HCEC 1CT (cell line): ENCODE measurements at regions not wholly inside any gene's neighbourhood (a gene's known extent, or its start where the extent isn't known, plus 50 kb on each side); places are given as distances from the start of the nearest gene placed in this dataset.

Experiments used
- DNase-seq: peaks from one replicate; pipeline ENCODE4 v3.0.0-alpha.2; 2017

DNA sequence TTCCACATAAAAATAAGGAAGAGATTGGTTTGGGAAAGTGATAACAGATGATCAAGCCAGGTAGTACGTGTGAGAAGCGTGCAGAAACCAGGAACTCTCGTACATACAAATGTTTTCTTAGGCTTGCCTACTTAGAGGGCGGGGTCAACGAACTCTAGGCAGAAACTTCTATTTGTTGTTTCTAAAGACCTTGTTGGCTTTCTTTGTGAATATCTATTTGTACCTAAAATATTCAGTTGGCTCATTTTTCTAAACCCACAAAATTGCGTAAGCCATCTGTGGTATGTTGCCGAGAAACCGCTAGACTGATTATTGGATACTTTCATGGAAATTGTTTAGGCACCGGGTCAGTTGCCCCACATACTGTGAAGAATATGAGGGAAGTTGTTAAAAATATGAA lies 458.5 kb downstream of the MAT2B start:
- DNase-seq, result no peak

DNA sequence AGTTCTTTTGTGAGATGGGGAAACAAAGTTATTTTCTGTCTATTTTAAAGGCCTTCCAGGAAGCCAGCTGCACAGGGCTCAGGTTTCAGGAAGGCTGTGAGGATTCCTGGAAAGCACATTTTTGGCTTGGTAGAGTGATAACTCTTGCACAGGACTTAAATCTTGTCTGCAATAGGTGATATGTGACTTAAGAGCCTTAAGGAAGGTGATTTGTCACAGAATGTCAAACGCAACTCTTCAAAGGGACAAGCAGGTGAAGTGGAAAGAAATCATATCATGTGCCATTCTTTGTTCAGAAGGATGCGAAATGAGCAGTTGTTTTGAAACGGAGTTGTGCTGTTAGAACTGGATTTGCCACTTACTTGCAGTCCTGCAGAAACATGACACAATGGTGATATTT lies 459.3 kb downstream of the MAT2B start:
- no peak for DNase-seq

DNA sequence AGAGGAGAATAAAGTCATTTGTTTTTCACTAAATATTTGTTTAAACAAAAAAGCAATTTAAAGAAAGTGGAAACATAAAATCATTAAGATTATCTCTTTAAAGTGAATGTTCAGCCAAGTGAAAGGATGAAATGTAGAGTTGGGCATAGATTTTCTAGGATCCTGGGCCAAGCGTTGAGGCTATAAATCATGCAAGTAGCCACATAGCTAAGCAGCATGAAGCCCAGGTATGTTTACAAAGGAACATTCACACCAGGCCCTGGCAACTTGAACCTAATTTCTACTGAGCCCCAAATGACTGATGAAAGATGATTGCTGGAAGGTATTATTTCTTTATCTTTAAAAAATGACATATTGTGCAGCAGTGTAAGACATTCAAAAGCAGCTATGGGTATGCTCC lies 461.8 kb downstream of the MAT2B start:
- no peak for DNase-seq

DNA sequence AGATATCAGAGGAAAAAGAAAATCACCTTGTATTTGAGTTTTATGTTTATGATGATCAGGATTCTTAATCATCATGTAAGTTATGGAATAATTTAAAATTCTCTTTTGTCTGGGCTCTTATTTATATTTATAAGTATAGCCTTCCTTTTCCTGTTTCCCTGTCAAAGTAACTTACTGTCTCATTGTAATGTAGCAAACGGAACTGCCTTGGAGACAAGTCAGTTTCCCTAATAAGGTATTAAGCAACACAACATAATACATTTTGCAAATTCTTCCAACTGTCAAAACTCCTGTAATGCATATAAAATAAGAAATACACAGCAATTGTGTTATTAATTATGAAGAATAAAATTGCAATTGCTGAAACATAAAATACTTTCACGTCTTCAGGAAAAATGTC lies 463.2 kb downstream of the MAT2B start:
- DNase-seq, result no peak

DNA sequence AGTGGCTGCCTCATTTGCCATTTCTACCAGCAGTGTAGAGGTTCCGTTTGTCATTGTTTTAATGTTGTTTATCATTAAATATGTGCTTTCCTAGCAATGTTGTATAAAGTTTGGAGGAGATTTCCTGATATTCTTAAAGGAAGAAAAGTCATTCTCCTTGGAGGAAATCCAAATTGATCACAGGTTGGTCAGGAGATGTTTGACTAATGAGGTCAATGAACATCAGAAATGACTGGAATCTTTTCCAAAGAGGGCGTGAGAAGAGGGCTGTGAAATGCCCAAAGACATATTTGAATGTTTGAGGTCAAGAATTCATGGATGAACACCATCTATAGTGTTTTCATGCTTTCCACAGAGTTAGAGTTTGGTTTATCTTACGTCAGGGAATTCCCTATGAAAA lies 471.3 kb downstream of the MAT2B start:
- DNase-seq, result peak; percentile 13

DNA sequence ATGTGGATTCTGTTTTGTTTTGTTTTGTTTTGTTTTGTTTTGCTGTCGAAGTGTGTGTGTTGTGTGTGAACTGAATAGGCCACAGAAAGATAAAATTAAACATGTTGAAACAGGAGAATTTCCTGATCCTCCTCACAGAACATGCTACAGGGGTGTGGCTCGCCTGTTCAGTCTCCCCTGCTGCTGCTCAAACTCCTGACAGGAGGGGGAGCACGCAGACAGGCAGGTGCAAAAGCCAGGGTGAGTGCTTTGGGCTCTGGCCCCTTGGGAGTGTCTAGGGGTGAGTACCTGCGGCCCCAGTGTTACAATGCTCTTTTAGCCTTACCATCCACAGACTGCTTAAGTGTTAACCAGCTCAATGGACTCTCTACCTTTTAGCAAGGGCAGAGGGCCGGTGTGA lies 473.5 kb downstream of the MAT2B start:
- DNase-seq, result no peak

DNA sequence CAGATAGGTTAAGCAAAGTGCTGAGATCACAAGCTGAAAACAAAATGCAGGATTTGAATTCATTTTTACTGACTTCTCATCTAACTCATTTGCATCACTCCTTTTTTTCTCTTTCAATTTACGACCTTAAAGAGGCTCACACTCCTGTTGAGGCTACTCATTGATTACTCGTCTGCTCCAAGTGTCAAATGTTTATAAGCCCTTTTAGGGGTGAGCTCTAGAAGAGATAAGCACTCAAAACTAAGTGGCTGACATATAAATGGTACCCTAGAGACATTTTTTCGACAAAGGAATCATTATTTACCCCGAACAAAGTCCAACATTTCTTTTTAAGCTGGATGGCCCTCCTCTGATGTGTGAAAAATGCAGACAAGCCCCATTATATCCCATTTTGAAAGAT lies 483.1 kb downstream of the MAT2B start:
- DNase-seq, result no peak

DNA sequence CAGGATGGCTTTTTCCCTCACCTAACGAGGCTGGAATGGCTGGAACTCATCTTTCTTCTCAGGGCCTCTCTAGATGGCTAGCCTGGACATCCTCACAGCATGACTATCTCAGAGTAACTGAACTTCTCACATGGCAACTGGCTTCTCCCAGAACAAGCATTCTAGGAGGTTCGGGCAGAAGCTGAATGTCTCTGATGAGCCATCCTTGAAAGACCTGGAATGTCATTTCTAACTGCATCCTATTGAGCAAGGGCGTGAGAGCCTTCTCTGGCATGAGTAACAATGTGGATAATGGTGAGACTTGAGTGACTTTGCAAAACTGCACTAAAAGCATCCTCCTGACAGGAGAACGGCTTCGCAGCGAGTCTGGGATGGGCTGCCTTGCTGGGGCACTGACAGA lies 487.7 kb downstream of the MAT2B start:
- no peak for DNase-seq

DNA sequence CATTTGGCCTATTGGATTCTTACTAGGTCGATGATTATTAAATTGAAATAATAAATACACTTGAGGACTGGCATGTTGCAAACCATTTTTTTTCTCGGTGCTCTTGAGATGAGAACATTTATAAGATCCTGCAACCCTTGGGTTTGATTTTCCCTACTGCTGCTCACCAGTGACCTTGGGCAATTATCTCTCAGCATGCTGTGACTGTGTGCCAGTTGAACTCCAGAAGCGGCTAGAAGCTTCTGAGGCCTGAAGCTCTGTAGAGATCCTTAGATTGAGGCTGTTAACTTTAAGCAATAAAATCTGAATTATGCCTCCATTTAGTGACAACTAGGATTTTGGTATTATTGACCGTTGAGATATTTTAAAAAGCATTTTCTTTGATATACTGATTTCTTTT lies 489.8 kb downstream of the MAT2B start:
- DNase-seq, result no peak

DNA sequence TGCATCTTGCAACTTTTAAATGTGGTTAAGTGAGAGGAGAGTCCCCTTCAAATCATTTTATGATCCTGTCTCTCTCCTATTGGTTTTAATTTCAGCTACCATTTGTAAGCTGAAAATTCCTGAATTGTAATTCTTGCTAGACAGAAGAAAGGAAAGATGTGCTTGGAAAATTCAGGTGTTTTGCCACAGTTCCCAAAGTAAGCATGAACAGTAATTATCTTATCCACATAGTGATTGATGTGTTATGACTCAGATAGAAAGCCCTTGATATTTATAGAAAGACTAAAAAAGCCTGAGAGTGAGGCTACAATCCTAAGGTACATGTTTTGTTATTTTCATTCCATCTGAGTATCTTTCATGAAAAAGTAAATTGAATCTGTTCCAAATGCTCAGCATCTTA lies 492.5 kb downstream of the MAT2B start:
- DNase-seq, result no peak

DNA sequence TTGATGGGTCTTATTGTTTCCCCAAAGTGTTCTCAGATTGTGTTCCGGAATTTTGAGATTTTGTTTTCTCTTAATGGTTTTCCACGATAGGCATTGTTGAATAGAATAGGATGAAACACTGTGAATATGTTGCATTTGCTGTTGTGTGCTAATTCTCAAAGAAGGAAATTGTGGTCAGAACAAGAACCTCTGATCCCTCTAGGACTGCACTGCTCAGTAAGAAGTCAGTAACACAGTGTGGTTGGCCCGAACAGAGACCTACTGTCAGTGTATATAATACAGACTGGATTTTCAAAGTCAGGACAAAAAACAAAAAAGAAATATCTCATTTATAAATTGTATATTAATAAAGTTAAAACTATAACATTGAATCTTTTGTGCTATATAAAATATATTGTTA lies 494.8 kb downstream of the MAT2B start:
- DNase-seq, result no peak

DNA sequence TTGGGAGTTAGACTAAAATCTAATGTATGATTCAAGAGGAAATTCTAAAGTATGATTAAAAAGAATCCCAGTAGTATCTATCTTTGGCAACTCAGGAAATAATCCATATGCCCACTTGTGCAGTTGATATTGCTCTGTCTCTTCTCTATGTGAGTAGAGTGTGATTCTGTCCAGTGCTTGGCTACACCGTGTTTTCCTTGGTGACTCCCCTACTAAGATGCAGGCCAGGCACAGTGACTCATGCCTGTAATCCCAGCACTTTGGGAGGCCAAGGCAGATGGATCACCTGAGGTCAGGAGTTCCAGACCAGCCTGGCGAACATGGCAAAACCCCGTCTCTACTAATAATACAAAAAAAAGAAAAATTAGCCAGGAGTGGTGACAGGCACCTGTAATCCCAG lies 495.4 kb downstream of the MAT2B start:
- DNase-seq, result peak; percentile 30

DNA sequence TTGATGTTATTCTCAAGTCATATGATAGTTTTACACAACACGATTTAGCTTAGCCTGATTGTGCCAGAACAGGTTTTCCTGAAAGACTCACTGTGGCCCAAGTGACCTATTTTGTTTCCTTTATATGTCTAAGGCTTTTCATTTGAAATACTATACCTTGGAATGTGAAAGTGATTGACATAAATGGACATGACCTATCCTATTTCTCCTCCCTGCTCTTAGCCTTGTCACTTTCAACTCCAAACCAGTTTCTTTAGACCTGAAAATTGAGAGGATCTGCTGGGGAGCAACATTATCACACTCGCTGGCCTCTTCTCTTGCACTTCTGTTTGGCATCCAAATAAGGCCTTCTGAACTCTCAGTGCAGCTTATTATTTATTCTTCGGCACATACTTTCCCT lies 496.8 kb downstream of the MAT2B start:
- peak; percentile 28 for DNase-seq

DNA sequence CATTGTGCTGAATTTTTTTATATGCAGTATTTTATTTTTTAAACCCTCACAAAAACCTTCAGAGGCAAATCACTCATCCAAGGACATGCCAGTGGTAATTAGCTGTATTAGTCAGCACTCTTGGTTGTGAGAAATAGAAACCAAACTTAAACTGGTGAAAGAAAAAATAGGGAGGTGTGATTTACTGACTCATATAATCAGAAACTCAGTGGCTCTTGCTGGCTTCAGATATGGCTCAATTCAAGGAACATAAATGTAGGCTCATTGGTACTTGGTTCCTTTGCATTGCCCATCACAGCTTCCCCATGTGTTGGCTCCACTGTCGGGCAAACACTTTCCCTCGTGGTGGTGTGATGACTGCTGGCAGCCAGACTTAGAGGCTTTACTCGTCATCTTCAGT lies 497.2 kb downstream of the MAT2B start:
- peak; percentile 58 for DNase-seq

DNA sequence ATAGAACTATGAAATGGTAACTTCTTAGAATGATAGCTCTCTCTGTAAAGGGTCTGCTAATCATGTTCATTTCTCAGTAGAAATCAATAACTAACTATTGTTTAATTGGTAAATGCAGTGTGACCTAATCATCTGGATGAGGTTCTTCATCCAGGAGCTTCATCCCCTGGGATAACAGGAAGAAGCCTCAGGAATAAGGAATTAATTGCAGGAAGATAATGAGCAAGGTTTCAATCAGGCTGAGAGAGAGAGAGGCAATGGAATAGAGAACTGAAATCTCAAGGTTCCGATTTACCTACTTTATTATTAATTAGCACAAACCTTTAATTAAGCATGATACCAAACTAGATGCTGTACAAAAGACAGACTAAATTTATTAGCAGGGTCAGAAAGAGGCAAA lies 499.7 kb downstream of the MAT2B start:
- no peak for DNase-seq

DNA sequence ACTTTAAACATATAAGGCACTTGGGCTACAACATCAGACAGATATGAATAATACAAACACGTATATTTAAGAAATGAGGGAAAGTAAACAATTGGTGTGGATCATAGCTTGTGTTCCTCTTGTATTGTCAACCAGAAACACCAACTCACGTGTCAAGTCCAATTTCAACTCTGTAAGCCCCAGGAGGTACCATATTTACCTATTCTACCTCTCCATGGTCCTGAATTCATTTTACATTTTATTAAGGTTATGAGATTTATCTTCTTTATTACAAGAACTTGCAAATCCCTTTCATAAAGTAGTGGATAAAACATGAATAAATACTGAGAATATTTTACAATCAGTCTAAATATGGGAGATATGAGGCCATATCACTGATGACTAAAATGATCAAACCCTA lies 501.6 kb downstream of the MAT2B start:
- no peak for DNase-seq

DNA sequence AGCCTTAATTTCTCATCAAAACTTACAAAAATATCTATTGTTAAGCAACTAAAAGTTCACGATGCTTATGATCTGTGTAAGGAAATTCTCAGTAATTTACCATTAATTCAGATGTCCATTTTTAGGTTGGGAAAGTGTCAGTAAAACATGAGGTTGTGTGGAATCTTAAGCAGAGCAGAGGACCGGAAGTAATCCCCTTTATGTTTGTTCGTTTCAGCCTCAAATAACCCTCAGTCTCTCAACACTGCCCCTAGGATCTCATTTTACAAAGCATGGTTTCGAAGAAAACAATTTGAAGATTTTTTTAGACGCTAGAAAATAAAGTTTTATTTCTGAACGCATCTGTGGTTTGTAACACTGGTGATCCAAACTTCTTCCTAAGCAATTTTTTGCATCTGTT lies 504.2 kb downstream of the MAT2B start:
- no peak for DNase-seq

DNA sequence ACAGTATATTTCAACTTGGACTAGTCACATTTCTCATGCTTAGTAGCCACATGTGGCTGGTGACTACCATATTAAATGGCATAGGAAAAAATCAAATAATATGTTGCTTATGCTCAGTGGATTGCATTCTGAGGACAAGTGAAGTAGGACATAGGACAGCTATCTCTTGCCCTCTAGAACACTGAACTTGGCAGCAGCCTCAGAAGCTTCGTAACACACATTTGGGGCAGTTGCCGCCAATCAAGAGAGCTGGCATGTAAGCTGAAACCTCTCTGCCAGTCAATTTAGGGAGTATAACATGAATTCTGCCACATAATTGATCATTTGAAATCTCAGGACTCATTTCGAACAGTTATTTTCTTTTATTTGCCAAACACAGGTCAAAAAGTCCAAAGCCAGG lies 505.5 kb downstream of the MAT2B start:
- DNase-seq, result no peak

DNA sequence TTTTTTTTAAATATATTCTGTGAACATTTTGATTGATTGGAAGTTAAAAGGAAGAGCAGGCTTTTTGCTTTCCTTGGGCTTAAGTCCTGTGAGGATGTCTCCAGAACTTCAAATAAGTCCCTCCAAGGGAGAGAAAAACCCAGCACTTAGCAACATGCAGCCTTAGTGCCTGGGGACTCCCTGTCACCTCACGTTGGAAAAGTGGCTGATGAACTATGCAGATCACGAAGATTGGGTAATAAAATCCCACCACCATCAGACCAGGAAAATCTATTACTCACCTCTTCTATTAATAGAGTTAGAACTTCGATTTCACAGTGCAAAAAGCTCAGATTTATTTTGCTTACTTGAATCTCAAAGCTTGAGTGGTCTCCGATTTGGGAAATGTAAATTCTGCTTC lies 507.0 kb downstream of the MAT2B start:
- peak; percentile 15 for DNase-seq

DNA sequence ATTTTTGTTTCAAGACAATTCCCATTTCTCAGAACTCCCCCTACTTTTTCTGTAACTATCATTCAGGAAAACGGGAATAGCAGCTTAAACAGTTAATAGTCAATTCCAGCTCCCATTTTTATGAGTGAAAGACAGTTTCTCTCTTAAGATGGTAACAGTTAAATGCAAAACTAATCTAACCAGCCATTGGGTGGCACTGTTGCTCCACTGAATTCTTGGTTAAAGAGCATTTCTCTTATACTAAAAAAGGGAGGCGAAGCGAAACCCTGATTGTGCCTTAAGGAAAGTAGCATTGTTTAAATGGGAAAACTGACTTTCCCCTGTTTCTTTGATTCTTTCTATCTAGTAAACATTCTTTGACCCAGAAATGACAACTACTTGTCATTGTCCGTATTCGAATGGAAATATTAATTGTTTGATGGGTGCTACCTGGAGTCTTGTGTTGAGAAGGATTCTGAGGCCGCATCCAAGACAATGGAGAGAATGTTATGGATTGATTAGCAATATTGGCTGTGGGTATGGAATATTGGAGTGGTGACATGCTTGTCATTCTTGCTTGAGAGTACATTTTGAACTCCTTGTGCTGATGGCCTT lies 507.8 kb downstream of the MAT2B start:
- peak; percentile 59 for DNase-seq

DNA sequence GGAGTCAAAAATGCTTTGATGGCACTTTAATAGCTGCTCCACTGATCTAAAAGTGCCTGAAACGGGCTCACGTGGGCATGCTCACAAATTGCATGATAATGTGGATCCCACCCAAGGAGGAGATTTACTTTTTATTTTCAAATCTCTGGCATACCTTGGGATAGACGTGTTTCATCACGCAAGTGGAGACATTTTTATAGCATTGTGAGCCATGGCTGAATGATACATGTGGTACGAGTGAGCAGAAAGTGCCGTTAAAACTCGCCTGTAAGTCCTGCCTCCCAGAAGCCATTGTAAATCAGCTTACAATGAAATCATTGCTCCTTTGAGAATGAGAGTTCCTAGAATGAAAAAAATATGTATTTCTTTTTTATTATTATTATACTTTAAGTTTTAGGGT lies 514.7 kb downstream of the MAT2B start:
- DNase-seq, result no peak

DNA sequence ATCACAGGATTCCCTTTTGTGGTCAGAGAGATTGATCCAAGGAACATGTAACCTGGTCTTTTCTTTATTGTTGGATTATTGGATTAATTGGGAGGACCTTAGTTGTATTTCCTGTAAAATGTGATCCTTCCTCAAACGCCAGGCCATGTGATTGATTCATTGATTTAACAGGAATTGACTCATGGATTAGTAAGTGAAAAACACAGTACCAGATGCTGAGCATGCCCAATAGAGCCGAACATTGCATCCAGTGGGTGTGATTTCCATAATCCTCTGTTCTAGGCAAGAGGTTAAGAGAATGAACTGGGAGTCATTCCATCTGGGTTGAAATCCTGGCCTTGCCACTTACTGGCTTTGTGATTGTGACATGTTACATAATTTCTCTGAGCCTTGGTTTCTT lies 522.3 kb downstream of the MAT2B start:
- peak; percentile 78 for DNase-seq

DNA sequence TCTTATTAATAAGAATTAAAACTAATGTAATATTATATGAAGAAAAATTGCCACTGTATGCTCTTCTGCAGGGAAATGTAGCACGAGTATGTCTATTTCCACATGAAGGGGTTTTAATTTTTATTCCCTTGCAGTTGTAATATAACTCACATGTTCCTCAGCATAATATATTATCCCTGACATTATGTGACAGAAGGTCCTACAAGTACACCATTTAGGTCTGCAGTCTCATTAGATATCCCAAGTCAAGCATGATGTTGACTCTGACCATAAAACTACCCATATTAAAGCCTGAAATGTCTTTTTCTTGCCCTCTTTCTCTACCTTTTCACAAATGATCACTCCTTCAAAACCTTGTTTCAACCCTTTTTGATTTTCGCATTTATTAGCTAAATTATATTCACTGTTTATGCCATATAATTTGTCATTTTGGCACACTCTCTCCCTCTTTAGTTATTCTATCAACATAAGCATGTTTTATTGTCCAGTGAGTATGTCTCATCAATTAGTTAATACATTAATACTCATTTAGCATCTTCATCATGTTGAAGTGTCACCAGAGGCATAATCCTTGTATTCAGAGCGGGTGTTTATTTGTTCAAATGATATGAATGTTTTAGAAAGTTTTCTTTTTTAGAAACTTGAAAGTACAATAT lies 532.8 kb downstream of the MAT2B start:
- no peak for DNase-seq

DNA sequence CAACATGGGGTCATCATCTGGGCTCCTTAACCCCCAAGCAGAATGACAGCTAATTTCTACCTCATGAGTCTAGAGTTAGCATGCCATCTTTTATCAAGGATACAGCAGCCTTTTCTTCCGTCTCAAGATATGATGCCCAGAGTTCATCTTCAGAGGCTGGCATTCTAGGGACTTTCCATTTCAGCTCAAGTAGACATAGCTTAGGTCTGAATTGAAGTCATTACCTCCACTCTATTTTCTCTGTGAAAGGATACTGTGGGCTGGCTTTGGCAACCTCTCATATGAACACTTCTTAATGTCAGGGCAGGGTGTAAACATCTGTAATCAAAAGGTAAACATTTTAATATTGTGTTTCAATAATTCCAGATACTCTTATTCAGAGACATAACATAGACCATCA lies 535.7 kb downstream of the MAT2B start:
- no peak for DNase-seq

DNA sequence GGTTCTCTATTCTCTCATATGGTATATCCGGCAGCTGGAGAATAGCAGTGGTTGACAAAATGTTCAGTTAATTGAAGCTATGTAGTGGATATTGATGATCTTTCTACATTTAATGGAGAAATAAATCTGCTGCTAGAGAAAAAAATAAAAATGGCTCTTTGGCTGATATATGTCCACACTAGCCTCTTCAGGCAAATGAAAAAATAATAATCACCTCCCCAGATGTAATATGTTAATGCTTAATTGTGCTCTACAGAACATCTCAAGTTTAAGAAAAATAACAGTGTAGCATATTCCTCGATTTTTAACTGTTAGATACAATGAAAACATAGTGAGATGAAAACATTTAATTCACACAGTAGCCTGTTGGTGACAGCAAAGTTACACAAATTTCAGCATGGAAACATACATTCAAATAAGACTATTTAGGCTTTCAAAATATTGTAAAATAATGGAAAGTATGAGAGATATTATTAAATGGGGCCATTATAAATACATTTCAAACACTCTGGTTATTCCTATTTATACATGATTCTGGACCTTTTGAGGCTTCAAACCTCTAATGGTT lies 543.0 kb downstream of the MAT2B start:
- peak; percentile 39 for DNase-seq
